Forelimb muscle (tissue), 1 donor: ENCODE measurements at regions not wholly inside any gene's neighbourhood (a gene's known extent, or its start where the extent isn't known, plus 50 kb on each side); places are given as distances from the start of the nearest gene placed in this dataset.

Source experiments
- DNase-seq: peaks from one replicate; pipeline ENCODE4 v3.0.0-alpha.2; 2013; ENCODE audit warnings: low read depth

- no peak for DNase-seq
These were observed 64.2 kb downstream of the LLPH start for GRCh38 chr12:66066137-66066928.

- no peak for DNase-seq
These were observed 64.9 kb downstream of the LLPH start for GRCh38 chr12:66065641-66066136.

- DNase-seq: no peak
These were observed 65.4 kb downstream of the LLPH start for GRCh38 chr12:66065150-66065549.

GRCh38 chr12:66063916-66064315 is 66.6 kb downstream of the LLPH start:
- DNase-seq: no peak

- no peak for DNase-seq
These were observed 68.3 kb downstream of the LLPH start for GRCh38 chr12:66062290-66062625.

GRCh38 chr12:66061557-66062289 is 68.8 kb downstream of the LLPH start:
- DNase-seq: no peak

- no peak for DNase-seq
These were observed 69.5 kb downstream of the LLPH start for GRCh38 chr12:66061076-66061475.

GRCh38 chr12:66060163-66060907 is 70.2 kb downstream of the LLPH start:
- DNase-seq: no peak

- no peak for DNase-seq
These were observed 70.9 kb downstream of the LLPH start for GRCh38 chr12:66059666-66060065.

- DNase-seq: no peak
These were observed 72.0 kb downstream of the LLPH start for GRCh38 chr12:66058554-66058953.

GRCh38 chr12:66055837-66056319 is 74.7 kb downstream of the LLPH start:
- DNase-seq: no peak

GRCh38 chr12:66052988-66053615 is 77.4 kb downstream of the LLPH start:
- no peak for DNase-seq

GRCh38 chr12:66051361-66051760 is 79.2 kb downstream of the LLPH start:
- DNase-seq: no peak

- no peak for DNase-seq
These were observed 79.9 kb downstream of the LLPH start for GRCh38 chr12:66050610-66051009.

- no peak for DNase-seq
These were observed 80.3 kb downstream of the LLPH start for GRCh38 chr12:66050283-66050576.

GRCh38 chr12:66049538-66050282 is 80.8 kb downstream of the LLPH start:
- DNase-seq: no peak

- no peak for DNase-seq
These were observed 81.6 kb downstream of the LLPH start for GRCh38 chr12:66048835-66049537.

GRCh38 chr12:66048218-66048834 is 82.2 kb downstream of the LLPH start:
- DNase-seq: no peak

- no peak for DNase-seq
These were observed 83.0 kb downstream of the LLPH start for GRCh38 chr12:66047411-66048021.

- DNase-seq: no peak
These were observed 85.0 kb downstream of the LLPH start for GRCh38 chr12:66045506-66045905.
